Hepatocyte (in vitro differentiated cells): ENCODE measurements at regions not wholly inside any gene's neighbourhood (a gene's known extent, or its start where the extent isn't known, plus 50 kb on each side); places are given as distances from the start of the nearest gene placed in this dataset.

Source experiments
- DNase-seq: peaks from one replicate; pipeline ENCODE4 v3.0.0-alpha.2; 2016; ENCODE audit warnings: low spot score
- H2AFZ ChIP-seq: fragments of 200-600 bp; sonication (generic); 2 replicates; pipeline ENCODE4 v1.6.0; 2016; ENCODE audit warnings: antibody characterized with exemption, mild to moderate bottlenecking
- H3K27ac ChIP-seq: fragments of 200-600 bp; sonication (generic); 2 replicates; pipeline ENCODE4 v1.5.1; 2016; ENCODE audit warnings: mild to moderate bottlenecking
- H3K27me3 ChIP-seq: fragments of 200-600 bp; sonication (generic); 2 replicates; pipeline ENCODE4 v1.6.1; 2016
- H3K36me3 ChIP-seq: fragments of 200-600 bp; sonication (generic); replicated peaks from 2 replicates; pipeline ENCODE4 v1.5.1; 2016; ENCODE audit warnings: low read depth; ENCODE audit not compliant: insufficient read depth
- H3K4me1 ChIP-seq: fragments of 200-600 bp; sonication (generic); 2 replicates; pipeline ENCODE4 v1.5.1; 2016; ENCODE audit warnings: mild to moderate bottlenecking, moderate library complexity; ENCODE audit not compliant: insufficient read depth
- H3K4me2 ChIP-seq: fragments of 200-600 bp; sonication (generic); 2 replicates; pipeline ENCODE4 v1.6.0; 2016
- H3K4me3 ChIP-seq: fragments of 200-600 bp; sonication (generic); 2 replicates; pipeline ENCODE4 v1.5.1; 2016; ENCODE audit warnings: mild to moderate bottlenecking
- H3K79me2 ChIP-seq: fragments of 200-600 bp; sonication (generic); 2 replicates; pipeline ENCODE4 v1.6.0; 2017; ENCODE audit warnings: mild to moderate bottlenecking
- H3K9me2 ChIP-seq: fragments of 200-600 bp; sonication (generic); replicated peaks from 2 replicates; pipeline ENCODE4 v1.6.0; 2017; ENCODE audit warnings: mild to moderate bottlenecking; ENCODE audit not compliant: insufficient read depth
- H3K9me3 ChIP-seq: fragments of 200-600 bp; sonication (generic); 2 replicates; pipeline ENCODE4 v1.5.1; 2016; ENCODE audit warnings: low read depth, mild to moderate bottlenecking
- H4K20me1 ChIP-seq: fragments of 200-600 bp; sonication (generic); 2 replicates; pipeline ENCODE4 v1.6.0; 2016; ENCODE audit warnings: mild to moderate bottlenecking; ENCODE audit not compliant: insufficient read depth, poor library complexity, severe bottlenecking
- CTCF ChIP-seq: fragments of 200-600 bp; sonication (generic); IDR thresholded peaks from 2 replicates; pipeline ENCODE4 v1.5.1; 2016; ENCODE audit warnings: antibody characterized with exemption, mild to moderate bottlenecking; ENCODE audit not compliant: poor library complexity
- EZH2 ChIP-seq: fragments of 200-600 bp; sonication (generic); IDR thresholded peaks from 2 replicates; pipeline ENCODE4 v1.6.1; 2016; ENCODE audit warnings: antibody characterized with exemption, mild to moderate bottlenecking, borderline replicate concordance
- EZH2phosphoT487 ChIP-seq: fragments of 200-600 bp; sonication (generic); IDR thresholded peaks from one replicate; pipeline ENCODE4 v1.6.1; 2018; ENCODE audit warnings: antibody characterized with exemption, mild to moderate bottlenecking, low read depth, moderate library complexity; ENCODE audit not compliant: unreplicated experiment, severe bottlenecking
- WGBS: methylation state at CpG from one replicate; pipeline ENCODE4 v1.1.6; 2016; ENCODE audit warnings: low lambda C conversion rate; ENCODE audit errors: missing lambda C conversion rate; 5-methylcytosine and 5-hydroxymethylcytosine counted together

DNA sequence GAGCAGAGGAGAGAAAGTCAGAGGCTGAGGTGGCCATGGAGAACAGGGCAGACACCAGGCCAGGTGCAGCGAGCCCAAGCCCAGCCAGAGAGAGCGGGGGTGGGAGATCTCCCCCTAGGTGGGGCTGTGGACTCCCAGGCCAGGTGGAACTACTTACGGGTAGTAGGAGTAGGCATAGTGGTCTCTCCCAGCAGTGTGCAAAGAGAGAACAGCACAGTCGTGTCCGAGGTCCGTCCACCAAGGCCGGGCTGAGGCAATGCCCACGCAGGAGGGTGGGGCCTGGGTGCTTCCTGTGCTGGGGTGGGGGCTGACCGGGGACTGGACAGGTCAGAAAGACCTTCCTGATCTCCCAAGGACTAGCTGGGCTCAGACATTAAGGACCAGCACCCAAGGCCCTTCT, 263.7 kb downstream of the PTPRU start:
- H3K79me2 ChIP-seq = no peaks in the 10 kb centered on the region
- H3K27me3 ChIP-seq = no peaks in the 10 kb centered on the region
- 97% methylated on average over 8 of the region's 9 CpGs for WGBS
- H3K9me2 ChIP-seq = no peaks in the 10 kb centered on the region
- DNase-seq = no peak
- no peaks in the 10 kb centered on the region for H4K20me1 ChIP-seq
- TF ChIP-seq EZH2phosphoT487 = no peak
- no peak for TF ChIP-seq CTCF
- TF ChIP-seq EZH2 = no peak
- no peak overlapping the region for H3K27ac ChIP-seq
- H3K9me3 ChIP-seq = no peaks in the 10 kb centered on the region
- no peak overlapping the region for H3K4me3 ChIP-seq
- no peak overlapping the region for H2AFZ ChIP-seq
- no peak overlapping the region for H3K4me2 ChIP-seq
- H3K4me1 ChIP-seq = no peaks in the 10 kb centered on the region
- no peaks in the 10 kb centered on the region for H3K36me3 ChIP-seq

DNA sequence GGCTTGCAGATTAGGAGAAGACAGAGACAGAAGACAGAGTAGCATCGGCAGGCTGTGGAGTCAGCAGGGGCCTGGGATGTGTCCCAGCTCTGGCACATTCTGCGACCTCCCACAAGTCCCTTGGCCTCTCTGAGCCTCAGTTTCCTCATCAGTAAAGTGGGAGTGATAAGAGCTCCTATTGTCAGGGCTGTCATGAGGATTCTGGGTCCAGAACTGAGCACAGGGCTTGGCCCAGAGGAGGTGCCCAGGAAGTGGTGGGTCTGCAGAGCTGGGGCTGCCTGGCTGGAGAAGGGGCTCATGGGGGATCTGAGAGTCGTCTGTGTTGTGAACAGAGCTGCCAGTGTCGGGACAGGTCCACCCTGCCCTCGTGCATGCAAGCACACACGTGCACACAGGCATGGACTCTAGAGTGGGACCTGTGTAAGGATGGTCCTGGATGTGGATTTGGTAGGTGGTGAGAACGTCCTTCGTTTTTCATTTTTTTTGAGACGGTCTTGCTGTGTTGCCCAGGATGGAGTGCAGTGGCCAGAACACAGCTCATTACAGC, 262.9 kb downstream of the PTPRU start:
- TF ChIP-seq EZH2phosphoT487 (no peak), CTCF (no peak), EZH2 (no peak)
- H3K4me1 ChIP-seq = no peaks in the 10 kb centered on the region
- no peak for DNase-seq
- no peaks in the 10 kb centered on the region for H3K9me2 ChIP-seq
- no peaks in the 10 kb centered on the region for H3K36me3 ChIP-seq
- H2AFZ ChIP-seq = no peak overlapping the region
- no peaks in the 10 kb centered on the region for H3K27me3 ChIP-seq
- no peaks in the 10 kb centered on the region for H3K79me2 ChIP-seq
- no peaks in the 10 kb centered on the region for H3K9me3 ChIP-seq
- no peaks in the 10 kb centered on the region for H4K20me1 ChIP-seq
- 83% methylated on average over 9 of the region's 9 CpGs for WGBS
- H3K4me3 ChIP-seq = no peak overlapping the region
- no peak overlapping the region for H3K27ac ChIP-seq
- no peak overlapping the region for H3K4me2 ChIP-seq

GRCh38 chr1:29498126-29499103, 262.1 kb downstream of the PTPRU start:
- Histone ChIP-seq H2AFZ (no peak overlapping the region), H3K36me3 (no peaks in the 10 kb centered on the region), H3K79me2 (no peaks in the 10 kb centered on the region), H3K27me3 (no peaks in the 10 kb centered on the region), H3K9me2 (no peaks in the 10 kb centered on the region), H3K4me3 (no peak overlapping the region), H3K27ac (no peak overlapping the region), H3K4me2 (no peak overlapping the region), H3K9me3 (no peaks in the 10 kb centered on the region), H3K4me1 (no peaks in the 10 kb centered on the region), H4K20me1 (no peaks in the 10 kb centered on the region)
- DNase-seq = peak; percentile 26
- 77% methylated on average over 14 of the region's 14 CpGs for WGBS
- TF ChIP-seq EZH2 (no peak), CTCF (no peak), EZH2phosphoT487 (no peak)
